ENCODE measurements at regions not wholly inside any gene's neighbourhood (a gene's known extent, or its start where the extent isn't known, plus 50 kb on each side); places are given as distances from the start of the nearest gene placed in this dataset.
"Not testable (repeated sequence)": the region's sequence is repeated elsewhere in the genome, so short reads cannot be mapped to it uniquely, and the experiment has no call there.

DNA sequence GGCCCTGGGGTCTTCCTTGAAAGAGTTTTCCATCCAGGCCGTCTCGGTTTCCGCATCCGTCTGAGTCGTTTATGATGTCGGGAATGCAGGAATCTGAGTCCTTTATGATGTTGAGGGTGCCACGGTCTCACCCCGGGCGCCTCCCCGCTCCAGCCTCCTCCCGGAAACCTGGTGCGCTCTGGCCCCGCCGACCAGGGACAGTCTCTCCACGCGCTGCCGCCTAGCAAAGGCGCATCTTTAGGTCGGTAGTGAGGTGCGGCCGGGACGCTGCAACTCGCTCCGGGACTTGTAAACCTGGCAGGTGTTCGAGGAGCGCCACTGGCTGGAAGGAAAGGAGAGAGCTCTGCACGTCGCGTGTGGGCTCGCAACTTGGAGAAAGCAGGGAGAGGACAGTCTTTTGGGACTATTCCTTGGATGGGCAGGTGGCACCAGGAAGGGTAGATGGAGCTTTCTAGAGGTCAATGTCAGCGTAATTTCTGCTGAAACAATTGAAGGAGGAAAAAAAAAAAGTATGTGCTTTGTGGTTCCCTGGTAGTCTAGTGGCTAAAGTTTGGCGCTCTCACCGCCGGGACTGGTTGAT lies 132.0 kb downstream of the FAM72B start:
- DNase-seq: not testable (repeated sequence)

DNA sequence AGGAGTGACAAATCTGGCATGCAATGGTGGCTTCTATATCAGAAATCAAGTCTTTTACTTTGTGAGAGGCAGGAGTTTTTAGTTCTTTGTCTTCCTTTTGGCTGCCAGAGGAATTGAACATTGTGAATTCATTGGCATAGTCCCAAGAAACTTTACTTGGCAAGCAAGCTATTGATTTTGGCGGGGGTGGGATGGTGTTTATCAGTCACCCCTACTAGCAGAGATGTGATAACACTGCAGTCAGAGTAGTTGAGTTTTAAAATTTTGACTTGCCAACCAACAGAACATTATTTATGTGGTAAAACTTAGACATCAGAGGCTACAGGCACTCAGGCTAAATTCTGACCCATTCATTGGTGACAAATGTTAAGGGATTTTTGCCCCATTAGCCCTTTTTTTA lies 129.2 kb downstream of the FAM72B start:
- DNase-seq: not testable (repeated sequence)

DNA sequence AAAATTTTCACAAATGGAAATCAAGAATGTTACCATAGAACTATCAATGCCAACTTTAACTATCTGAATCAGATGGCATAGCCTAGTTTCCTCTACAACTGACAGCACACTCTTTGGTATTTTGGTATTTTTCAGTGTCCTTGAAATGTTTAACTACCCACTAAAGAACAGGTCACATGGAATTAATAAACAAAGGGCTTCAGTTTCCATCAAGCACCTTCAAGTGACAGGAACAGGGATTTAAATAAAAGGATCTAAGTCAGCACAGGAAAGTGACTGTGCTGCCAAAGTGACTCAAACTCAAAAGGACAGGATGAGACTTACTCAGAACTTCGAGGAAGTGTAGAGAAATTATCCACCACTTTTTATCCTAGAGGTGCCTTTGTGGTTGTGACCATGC lies 117.2 kb downstream of the FAM72B start:
- not testable (repeated sequence) for DNase-seq

DNA sequence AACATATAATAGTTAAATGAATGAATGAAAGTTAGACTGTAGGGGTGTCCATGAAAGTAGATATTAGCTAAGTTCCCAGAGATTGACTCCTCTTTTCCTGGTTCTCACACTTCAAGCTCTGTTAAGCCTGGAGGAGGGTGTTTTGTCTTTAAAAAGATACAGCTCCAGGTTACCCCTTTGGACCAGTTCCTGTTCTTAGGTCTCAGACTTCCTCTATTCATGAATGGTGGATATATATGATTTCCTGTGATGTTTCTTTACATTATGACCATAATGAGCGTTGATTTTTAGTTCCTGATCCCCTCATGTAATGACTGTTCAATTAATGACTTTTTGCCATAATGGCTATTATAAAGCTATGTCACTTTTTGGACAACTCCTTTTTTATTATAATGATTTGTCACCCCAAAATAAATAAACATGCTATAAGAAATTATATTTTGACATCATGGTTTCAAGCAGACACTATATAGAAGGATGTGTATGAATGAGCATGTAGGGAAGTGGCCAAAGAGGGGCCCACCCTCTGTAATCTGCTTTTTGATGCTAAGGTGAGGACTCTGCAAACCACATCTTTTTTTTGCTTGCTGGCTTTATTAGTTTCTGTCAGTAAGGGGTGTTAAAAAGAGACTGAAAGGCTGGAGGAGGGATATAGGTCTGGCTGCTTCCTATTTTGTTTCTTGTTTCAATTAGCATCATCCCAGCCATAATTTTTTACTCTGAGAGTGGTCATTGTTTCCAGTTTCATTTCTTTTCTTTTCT lies 115.2 kb downstream of the FAM72B start:
- not testable (repeated sequence) for DNase-seq

DNA sequence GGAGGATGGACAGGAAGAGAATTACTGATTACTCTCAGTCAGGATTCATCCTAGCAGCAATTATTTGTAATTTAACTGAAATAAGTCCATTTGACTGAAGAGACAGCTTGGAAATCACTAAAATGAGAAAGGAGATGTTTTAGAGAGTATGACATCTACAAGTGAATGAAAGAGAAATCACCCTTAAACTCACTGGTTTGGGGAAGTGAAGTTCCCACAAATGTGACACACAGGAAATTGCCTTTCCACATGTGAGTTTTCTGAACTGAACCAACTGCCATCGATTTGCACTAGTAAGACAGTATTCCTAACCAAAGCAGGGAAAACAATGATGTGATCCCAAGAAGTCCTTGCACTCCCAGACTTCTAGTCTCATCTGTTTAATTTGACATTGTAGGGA lies 110.3 kb downstream of the FAM72B start:
- DNase-seq: not testable (repeated sequence)

DNA sequence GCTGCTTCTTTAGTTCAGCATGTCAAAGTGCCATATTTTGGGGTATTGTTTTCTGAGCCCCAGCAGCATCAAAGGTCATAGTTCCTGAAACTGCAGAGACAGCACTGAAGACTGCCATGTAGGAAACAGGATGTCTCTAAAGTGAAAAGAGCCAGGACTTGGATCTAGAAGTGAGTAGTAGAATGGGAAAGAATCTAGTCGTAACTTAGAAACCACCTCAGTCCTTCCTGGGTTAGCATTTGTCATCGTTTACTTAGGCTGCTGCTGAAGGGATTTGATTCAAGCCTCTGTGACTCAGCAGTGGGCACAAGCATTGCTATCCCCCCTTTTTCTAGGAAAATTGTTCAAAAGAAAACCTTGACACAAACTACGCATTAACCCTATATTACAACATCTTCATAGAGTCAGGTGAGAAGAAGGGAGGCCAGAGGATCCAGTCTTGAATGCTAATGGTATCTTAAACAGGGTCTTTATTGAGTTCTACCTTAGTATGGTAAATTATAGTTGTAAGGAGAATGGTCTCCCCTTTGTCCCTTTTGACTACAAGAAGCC lies 108.8 kb downstream of the FAM72B start:
- DNase-seq: not testable (repeated sequence)

DNA sequence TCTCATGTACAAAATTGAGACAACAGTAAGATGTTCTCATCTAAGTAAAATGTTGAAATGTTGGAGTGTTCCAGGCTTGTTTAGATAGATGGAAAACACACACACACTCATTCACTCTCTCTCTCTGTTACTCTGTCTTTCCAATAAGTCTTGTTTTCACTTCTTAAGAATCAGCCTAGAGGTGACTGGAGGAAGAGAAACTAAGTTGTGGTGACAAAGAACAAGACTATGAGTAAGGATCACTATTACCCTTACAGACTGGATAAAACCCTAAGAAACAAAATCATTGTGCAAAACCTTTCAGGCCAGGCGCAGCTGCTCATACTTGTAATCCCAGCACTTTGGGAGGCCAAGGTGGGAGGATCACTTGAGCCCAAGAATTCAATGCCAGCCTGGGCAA lies 107.5 kb downstream of the FAM72B start:
- not testable (repeated sequence) for DNase-seq

DNA sequence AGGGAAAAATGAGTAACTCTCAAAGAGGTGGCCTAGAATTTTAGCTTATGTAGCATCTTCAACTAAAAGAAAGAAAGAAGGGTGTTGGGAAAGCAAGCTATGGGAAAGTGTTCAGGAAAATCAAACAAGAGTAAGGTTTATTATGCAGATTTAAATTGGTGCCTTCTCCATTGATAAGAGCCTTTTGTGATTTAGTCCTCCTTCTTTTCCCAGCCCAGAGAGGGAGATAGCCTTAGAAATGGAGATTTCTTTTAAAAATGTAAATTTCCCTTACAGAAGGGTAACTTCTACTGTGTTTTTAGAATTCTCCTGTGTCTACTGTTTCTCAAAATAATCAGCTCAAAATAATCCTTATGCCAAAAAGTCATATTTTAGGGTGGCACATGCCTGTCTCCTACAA lies 104.5 kb downstream of the FAM72B start:
- DNase-seq: not testable (repeated sequence)

DNA sequence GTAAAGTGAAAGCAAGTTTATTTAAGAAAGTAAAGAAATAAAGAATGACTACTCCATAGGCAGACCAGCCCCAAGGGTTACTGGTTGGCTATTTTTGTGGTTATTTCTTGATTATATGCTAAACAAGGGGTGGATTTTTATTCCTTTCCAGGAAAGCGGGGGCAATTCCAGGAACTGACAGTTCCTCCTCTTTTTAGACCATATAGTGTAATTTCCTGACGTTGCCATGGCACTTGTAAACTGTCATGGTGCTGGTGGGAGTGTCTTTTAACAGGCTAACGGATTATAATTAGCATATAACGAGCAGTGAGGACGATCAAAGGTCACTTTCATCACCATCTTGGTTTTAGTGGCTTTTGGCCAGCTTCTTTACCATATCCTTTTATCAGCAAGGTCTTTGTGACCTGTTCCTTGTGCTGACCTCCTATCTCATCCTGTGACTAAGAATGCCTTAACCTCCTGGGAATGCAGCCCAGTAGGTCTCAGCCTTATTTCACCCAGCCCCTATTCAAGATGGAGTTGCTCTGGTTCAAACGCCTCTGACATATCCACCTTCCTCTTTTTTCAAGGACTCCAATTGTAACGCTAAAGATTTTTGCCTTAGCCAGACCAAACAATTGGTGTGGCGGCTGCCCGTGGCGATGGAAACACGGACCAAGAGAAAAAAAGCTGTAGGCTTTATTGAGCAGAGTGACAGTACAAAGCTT lies 103.8 kb downstream of the FAM72B start:
- peak; percentile 18 for DNase-seq

DNA sequence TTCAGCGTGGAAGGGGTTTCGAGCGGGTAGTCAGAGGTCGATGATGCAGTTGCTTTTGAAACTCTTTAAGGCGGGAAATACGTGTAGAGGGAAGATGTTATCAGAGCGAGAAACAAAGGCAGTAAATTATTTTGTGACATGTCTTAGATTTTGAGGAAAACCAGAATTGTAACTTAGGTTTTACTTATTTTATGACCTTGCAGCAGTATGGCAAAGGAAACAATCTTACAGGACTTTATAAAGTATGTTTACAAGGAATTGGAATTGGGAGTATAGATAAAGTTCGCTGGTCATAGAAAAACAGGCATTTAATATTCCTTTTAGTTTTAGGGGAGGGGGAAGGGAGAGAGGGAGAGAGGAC lies 103.3 kb downstream of the FAM72B start:
- not testable (repeated sequence) for DNase-seq

DNA sequence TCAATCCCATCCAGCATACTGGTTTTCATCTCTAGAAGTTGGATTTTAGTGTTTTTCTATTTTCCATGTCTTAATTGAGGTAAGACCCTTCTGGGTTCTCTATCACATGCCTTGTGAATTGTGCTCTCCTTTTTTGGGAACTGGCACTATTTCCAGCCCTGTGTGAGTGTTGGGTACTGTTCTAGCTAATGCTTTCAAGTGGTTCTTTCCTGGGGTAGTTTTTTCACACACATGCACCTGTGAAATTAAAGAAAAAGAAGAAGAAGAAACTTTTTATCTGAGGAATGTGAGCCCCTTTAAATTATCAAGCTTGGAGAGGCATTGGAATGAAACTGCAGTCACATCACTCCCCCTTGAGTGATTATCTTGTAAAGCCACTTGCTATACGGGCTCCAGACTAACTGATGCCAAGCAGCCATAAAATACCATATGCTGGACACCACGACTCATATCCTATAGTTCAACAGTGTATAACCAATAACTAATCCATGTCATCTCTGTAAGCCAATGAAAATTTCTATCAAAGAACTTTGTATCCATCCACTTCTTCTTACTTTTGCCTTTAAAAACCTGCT lies 102.4 kb downstream of the FAM72B start:
- not testable (repeated sequence) for DNase-seq

DNA sequence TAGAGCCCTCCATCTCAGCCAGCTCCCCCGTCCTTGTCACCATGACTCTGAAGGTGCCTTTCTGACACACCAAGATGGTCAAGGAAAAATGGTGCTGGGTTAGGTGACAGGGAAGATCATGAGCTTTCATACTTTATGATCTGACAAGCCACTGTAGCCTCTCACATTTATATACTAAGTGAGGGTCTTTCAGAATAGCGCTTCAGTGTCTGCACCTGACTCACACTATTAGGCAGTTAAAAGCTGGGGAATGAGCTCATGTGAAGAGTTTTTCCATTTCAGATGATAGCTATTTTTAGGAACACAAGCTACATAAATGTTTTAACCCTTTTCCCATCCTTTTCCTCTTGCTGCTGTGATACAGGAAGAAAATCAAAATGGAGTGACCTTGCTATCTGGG lies 101.1 kb downstream of the FAM72B start:
- DNase-seq: not testable (repeated sequence)

DNA sequence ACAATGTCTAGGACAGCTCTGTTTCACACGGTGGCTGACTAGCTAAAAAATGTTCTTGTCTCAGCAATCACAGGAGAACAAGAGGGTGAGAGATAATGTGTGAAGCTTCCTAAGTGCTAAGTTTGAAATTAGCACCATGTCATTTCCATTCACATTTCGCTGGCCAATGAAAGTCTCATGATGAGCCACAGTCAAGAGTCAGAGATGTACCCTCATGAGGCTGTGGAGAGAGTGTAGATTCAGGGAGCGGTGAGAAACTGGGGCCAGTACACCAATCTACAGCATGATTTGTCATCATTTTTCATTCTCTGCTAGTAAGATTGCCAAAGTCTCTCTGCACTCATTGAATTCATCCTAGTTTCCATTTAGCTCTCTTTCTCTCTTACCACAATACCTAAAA lies 97.9 kb downstream of the FAM72B start:
- DNase-seq: not testable (repeated sequence)

DNA sequence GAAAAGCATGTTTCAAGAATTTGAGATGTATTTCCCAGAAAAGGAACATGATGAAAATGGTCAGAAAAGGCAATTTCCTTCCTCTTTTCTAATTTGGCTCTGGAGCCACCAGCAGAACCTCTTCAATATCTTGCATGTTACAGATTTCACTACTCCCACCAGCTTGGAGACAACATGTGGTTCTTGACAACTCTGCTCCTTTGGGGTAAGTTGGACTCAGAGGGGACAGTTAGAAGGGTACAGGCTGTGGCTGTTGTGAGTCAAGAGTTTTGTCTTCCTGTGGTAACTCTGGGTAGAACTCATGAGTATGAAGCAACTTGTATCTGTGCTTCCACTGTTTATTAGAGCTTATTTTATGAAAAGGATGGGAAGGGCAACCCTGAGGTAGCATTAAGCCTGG lies 96.9 kb downstream of the FAM72B start:
- DNase-seq: not testable (repeated sequence)

DNA sequence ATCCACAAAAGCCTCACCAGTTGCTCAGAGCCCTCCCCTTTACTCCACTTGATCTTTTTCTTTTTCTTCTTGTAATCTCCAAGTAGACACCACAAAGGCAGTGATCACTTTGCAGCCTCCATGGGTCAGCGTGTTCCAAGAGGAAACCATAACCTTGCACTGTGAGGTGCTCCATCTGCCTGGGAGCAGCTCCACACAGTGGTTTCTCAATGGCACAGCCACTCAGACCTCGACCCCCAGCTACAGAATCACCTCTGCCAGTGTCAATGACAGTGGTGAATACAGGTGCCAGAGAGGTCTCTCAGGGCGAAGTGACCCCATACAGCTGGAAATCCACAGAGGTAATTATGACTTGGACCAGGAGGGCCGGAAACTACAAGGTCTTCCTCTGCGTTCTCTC lies 95.6 kb downstream of the FAM72B start:
- not testable (repeated sequence) for DNase-seq

DNA sequence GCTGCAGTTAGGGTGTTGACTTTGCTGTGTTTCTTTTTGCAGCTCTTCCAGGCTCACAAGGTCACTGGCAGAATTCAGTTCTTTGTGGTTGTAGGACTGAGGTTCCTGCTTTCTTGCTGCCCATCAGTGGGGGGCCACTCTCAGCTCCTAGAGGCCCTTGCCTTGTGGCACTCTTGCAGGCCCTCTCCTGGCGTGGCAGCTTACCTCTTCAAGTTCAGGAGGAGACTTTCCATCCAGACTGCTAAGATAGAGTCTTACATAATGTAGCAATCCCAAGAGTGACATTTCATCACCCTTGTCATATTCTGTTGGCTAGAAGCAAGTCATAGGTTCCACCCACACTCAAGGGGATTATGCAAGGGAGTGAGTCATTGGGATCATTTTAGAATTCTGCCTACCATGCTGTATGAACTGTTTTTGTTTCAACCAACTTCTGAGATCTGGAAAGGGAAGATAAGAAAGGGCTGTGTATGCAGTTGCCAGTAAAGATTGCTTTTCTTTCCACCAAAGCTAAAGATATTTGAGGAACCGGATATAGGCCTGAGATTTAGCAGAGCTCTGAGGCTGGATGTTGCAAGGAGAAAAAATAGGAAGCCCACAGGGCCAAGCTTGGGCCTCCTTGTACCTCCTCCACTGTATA lies 91.7 kb downstream of the FAM72B start:
- not testable (repeated sequence) for DNase-seq

DNA sequence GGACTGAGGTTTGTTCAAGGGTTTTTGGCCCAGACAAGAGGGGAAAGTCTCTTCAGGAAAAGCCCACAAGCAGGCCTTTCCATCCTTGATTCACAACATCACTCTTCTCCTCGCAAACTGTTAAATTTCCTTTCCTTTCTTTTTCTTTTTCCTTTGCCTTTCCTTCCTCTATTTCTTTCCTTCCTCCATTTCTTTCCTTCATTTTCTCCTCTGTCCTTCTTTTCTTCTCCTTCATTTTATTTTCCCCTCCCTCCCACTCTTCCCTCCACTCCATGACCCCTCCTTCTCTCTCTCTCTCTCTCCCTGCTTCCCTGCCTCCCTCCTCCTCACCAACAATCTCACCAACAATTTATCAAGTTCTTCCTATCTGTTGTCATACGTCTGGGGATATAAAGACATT lies 89.1 kb downstream of the FAM72B start:
- DNase-seq: not testable (repeated sequence)

DNA sequence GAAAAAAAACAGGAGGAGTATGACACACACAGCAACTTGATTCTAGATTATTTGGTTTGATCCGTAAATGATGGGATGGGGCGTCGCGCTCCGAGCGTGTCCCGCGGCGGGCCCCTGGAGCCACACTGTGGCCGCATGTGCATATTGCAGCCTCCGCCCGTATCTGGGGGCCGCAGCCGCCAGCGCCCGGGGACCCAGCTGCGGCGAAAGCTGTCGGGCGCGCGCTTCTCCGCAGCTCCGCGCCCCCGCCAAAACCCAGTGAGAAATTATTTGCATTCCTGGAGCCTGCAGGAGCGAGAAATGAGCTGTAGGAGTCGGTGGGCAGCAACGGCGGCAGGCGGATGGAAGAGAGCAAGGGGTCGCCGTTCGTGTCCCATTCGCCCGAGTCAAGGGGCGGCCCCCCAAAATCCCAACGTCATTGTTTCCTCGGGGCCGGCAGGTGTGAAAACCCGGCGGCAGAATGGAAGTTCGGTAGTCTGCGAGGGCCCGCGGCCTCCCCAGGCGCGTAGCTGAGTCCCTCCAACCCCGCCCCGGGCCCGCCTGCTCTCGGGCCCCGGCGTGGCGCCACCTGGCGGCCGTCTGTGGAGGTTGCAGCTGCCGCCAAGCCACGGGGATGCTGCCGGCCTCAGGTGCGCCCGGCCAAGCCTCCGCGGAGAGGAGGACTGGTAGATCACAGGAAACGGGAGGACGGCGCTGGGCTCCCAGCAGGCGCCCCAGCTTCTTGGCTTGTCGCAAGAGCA lies 86.8 kb downstream of the FAM72B start:
- peak; percentile 82 for DNase-seq

DNA sequence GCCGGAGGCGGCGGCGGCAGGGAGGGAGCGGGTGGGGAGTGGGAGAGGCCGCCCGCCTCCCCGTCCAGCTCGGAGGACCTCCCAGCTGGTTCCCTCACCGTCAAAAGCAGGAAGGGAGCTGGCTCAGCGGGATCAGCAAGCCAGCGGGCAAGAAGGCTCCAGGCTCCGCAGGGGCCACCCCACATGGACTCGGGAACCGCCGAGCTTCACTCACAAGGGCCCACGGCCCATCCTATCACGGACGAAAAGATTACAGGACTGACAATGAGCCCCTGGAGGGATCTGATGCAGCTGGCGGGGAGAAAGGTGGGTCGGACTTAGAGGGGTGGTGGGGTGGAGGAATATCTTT lies 86.3 kb downstream of the FAM72B start:
- not testable (repeated sequence) for DNase-seq

DNA sequence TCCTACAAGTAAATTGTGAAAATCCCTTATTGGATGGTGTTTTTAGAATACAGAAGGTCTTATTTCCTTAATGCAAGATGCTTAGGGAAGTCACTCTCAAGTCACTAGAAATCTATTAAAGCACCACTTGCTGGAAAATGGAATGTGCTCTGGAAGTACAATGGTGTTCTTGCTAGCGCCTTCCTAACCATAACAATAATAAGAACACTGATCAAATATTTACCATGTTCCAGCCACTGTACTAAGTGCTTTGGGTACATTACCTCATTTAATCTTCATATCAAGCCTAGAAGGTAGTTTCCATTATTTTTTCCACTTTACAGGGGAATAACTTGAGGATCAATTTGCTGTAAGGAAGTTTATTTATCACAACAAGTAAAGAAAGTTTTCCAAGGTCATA lies 75.1 kb downstream of the FAM72B start:
- DNase-seq: not testable (repeated sequence)

DNA sequence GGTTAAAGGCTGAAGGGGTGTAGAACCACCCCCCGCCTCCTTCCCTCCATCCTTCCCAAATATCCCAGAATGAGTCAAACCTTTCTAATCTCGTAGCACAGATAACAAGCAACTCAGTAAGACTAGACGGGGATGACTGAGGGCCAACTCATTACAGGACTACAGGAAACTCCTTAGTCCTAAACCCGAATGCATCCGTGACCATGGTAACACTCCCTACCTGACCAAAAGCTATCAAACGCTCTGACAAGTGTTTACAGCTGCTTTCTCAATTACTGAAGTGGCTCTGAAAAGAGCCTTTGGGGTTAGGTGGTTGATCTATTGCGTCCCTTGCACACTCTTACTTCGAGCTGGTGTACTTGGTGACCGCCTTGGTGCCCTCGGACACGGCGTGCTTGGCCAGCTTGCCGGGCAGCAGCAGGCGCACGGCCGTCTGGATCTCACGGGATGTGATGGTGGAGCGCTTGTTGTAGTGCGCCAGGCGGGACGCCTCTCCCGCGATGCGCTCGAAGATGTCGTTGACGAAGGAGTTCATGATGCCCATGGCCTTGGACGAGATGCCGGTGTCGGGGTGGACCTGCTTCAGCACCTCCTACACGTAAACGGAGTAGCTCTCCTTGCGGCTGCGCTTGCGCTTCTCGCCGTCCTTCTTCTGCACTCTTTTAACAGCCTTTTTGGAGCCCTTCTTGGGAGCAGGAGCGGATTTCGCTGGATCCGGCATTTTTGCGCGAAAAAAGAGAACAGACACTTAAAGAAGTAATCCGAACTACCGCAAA lies 67.4 kb downstream of the FAM72B start:
- not testable (repeated sequence) for DNase-seq

DNA sequence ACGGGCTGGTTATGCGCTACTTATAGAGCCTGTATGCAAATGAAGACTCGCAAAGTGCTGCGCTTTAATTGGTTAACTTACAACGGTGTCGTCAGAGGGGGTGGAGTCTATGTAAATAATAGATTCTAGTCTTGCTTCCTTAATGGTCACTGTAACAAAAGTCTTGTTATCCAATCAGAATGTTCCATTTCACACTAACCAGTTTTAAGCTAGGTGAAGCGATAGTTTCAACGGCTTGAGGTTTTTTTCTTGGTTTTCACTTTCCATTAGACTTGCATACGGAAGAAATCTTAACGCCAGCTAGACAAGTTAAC lies 66.9 kb downstream of the FAM72B start:
- not testable (repeated sequence) for DNase-seq

Data from CD4-positive, alpha-beta T cell treated with Interleukin-15 for 1 hour (primary cell).